ENCODE measurements at regions not wholly inside any gene's neighbourhood (a gene's known extent, or its start where the extent isn't known, plus 50 kb on each side); places are given as distances from the start of the nearest gene placed in this dataset.

GRCh38 chr18:78596794-78597345 is 382.7 kb upstream of the SALL3 start:
- no peak overlapping the region for H3K4me3 ChIP-seq (replicated peaks; ENCODE audit: low read depth, low read length)
- no peak for TF ChIP-seq CTCF (IDR thresholded peaks at IDR 0.05; ENCODE audit: low read length, missing control alignments)
- no peak for DNase-seq (ENCODE audit: low read depth)

- TF ChIP-seq CTCF (IDR thresholded peaks at IDR 0.05; ENCODE audit: low read length, missing control alignments): no peak
- H3K4me3 ChIP-seq (replicated peaks; ENCODE audit: low read depth, low read length): no peak overlapping the region
- DNase-seq (ENCODE audit: low read depth): no peak
These were observed 378.3 kb upstream of the SALL3 start for GRCh38 chr18:78601349-78601748.

DNA sequence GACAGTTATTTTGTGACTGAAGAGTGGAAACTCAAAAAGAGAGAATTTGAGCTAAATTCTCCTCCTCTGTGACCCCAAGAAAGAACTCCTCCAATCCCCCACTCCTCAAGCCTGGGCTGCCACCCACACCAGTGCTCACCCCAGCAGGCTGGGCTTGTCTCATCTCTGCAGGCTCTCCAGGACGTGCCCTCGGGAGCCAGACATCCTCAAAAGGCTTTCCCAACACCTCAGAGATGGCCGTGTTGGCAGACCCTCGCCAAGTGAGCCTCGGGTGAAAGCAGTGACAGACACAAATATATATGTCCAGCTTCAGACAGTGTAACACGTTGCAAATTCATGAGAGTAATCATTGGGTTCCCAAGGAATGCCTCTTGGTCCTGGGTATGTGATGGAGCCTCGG is 377.7 kb upstream of the SALL3 start:
- TF ChIP-seq CTCF (IDR thresholded peaks at IDR 0.05; ENCODE audit: low read length, missing control alignments): no peak
- H3K4me3 ChIP-seq (replicated peaks; ENCODE audit: low read depth, low read length): no peak overlapping the region
- DNase-seq (ENCODE audit: low read depth): no peak

GRCh38 chr18:78602430-78602829 is 377.2 kb upstream of the SALL3 start:
- TF ChIP-seq CTCF (IDR thresholded peaks at IDR 0.05; ENCODE audit: low read length, missing control alignments): no peak
- DNase-seq (ENCODE audit: low read depth): no peak
- no peak overlapping the region for H3K4me3 ChIP-seq (replicated peaks; ENCODE audit: low read depth, low read length)

DNA sequence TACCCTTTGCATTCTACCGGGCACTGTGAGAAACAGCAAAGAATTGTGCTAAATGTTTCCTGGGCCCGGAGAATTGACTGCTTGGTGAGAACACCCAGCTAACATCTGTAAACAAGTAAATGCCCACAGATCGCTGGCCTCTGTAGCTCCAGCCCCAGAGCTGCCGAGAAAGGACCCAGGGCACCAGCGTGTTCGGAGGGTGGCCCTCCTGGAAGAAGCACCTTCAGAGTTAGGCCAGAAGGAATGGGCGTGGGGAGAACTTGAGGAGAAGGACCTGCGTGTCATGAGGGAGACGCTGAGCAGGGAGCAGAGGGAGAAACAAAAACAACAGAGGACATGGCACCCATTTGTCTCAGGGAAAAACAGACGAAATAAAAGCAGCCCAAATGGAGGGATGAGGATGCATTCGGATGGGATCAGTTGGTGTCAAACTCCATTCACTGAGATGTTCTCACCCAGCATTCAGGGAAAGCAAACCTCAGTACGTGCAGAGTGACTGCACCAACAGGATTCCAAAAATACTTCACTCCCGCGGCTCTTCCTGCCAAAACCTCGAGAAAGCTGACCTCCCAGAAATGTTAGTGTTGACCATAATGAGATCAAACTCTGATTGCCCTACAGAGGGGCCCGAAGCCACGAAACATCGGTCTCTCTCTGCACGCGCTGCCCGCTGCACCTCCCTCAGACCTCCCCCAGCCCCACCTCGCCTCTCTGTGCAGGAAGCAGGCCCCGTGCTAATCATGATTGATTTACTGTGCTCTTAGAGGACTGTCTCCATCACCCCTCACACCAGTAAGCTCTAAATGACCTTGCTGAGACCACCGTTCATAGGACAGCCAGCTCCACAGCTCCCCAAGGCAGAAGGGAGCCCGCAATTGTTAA is 376.3 kb upstream of the SALL3 start:
- DNase-seq (ENCODE audit: low read depth): no peak
- TF ChIP-seq CTCF (IDR thresholded peaks at IDR 0.05; ENCODE audit: low read length, missing control alignments): no peak
- H3K4me3 ChIP-seq (replicated peaks; ENCODE audit: low read depth, low read length): no peak overlapping the region

GRCh38 chr18:78605255-78605654 is 374.4 kb upstream of the SALL3 start:
- no peak for DNase-seq (ENCODE audit: low read depth)
- TF ChIP-seq CTCF (IDR thresholded peaks at IDR 0.05; ENCODE audit: low read length, missing control alignments): no peak
- no peak overlapping the region for H3K4me3 ChIP-seq (replicated peaks; ENCODE audit: low read depth, low read length)

Measured in fibroblast of pulmonary artery (primary cell).